ENCODE measurements at regions not wholly inside any gene's neighbourhood (a gene's known extent, or its start where the extent isn't known, plus 50 kb on each side); places are given as distances from the start of the nearest gene placed in this dataset.

GRCh38 chr1:188065917-188066316 is 1237.2 kb downstream of the PLA2G4A start:
- TF ChIP-seq CTCF (conservative IDR thresholded peaks at IDR 0.05; ENCODE audit: low read length) (no peak), EZH2phosphoT487 (IDR thresholded peaks at IDR 0.05; ENCODE audit: borderline replicate concordance, low read depth, low read length) (no peak)

Data from OCI-LY7 (cell line).